Esophagus squamous epithelium (tissue), 4 donors: ENCODE measurements at regions not wholly inside any gene's neighbourhood (a gene's known extent, or its start where the extent isn't known, plus 50 kb on each side); places are given as distances from the start of the nearest gene placed in this dataset.

Experiments used
- POLR2A ChIP-seq, 4 donors: fragments of 450-650 bp; IDR thresholded peaks; one replicate each; pipeline ENCODE4 v1.6.1; 2017; ENCODE audit warnings: antibody characterized with exemption in 4 of 4, mild to moderate bottlenecking in 4 of 4, moderate library complexity in 3 of 4
- TF ChIP-seq, protein P1 (sequence below), 6 experiments: fragments of 450-650 bp in 4 of 6; fragments of 200-600 bp in 2 of 6; sonication (generic) in 2 of 6; IDR thresholded peaks; one replicate each; pipeline ENCODE4 v1.5.1; 2016 to 2019; ENCODE audit warnings: antibody characterized with exemption in 6 of 6, mild to moderate bottlenecking in 4 of 6, moderate library complexity in 4 of 6

- no peak for TF ChIP-seq POLR2A (IDR thresholded peaks at IDR 0.05)
- TF ChIP-seq, protein P1, sequence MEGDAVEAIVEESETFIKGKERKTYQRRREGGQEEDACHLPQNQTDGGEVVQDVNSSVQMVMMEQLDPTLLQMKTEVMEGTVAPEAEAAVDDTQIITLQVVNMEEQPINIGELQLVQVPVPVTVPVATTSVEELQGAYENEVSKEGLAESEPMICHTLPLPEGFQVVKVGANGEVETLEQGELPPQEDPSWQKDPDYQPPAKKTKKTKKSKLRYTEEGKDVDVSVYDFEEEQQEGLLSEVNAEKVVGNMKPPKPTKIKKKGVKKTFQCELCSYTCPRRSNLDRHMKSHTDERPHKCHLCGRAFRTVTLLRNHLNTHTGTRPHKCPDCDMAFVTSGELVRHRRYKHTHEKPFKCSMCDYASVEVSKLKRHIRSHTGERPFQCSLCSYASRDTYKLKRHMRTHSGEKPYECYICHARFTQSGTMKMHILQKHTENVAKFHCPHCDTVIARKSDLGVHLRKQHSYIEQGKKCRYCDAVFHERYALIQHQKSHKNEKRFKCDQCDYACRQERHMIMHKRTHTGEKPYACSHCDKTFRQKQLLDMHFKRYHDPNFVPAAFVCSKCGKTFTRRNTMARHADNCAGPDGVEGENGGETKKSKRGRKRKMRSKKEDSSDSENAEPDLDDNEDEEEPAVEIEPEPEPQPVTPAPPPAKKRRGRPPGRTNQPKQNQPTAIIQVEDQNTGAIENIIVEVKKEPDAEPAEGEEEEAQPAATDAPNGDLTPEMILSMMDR (IDR thresholded peaks at IDR 0.05) = no peak
Observed at GRCh38 chrY:19126889-19127288, 353.4 kb upstream of the HSFY2 start.
